Uterus (tissue), 2 donors: ENCODE measurements at regions not wholly inside any gene's neighbourhood (a gene's known extent, or its start where the extent isn't known, plus 50 kb on each side); places are given as distances from the start of the nearest gene placed in this dataset.

Experiments used
- CTCF ChIP-seq, 4 experiments: fragments of 200-600 bp in 2 of 4; fragments of 450-650 bp in 2 of 4; sonication (generic) in 2 of 4; IDR thresholded peaks; one replicate each; pipeline ENCODE4 v1.5.1; 2016 to 2019; ENCODE audit warnings: antibody characterized with exemption in 4 of 4, mild to moderate bottlenecking in 2 of 4, moderate library complexity in 1 of 4
- POLR2A ChIP-seq, 2 donors: fragments of 450-650 bp; IDR thresholded peaks; one replicate each; pipeline ENCODE4 v1.6.1; 2016; ENCODE audit warnings: antibody characterized with exemption in 2 of 2, mild to moderate bottlenecking in 1 of 2, moderate library complexity in 1 of 2

DNA sequence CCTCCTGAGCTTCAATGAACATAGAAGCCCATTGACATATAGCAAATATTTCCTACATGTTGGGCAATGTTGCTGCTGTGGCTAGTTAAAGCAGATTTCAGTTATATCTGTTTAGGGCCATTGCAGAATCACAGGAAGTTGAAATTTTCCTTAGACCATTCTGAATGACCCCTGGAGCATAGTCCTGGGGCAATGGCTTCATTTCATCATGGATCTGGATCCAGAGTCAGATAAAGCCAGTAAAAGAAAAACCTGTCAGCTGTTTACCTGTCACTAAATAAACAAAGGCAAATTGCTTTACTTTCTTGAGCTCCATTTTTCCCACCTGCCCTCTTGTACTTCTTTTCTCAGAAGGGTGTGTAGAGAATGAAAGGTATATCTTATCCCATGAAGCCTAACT, 494.0 kb upstream of the MAP3K7 start:
- TF ChIP-seq CTCF (IDR thresholded peaks at IDR 0.05), result no peak
- no peak for TF ChIP-seq POLR2A (IDR thresholded peaks at IDR 0.05)
